ENCODE measurements at regions not wholly inside any gene's neighbourhood (a gene's known extent, or its start where the extent isn't known, plus 50 kb on each side); places are given as distances from the start of the nearest gene placed in this dataset.
A peak's percentile ranks its signal among the peaks of the same experiment; 100 is the strongest.

GRCh38 chr9:13707612-13708576, 428.4 kb upstream of the MPDZ start:
- H3K27me3 Mint-ChIP-seq (ENCODE audit: insufficient read depth) = no peaks in the 10 kb centered on the region
- peaks cover 17% of the 10 kb centered on the region for H3K4me1 Mint-ChIP-seq (ENCODE audit: low read depth)
- no peaks in the 10 kb centered on the region for H3K9me3 Mint-ChIP-seq
- no peak overlapping the region for H3K4me3 Mint-ChIP-seq
- no peaks in the 10 kb centered on the region for H3K36me3 Mint-ChIP-seq (ENCODE audit: low read depth)
- no peak overlapping the region for H3K27ac Mint-ChIP-seq
- no peak for TF ChIP-seq CTCF (IDR thresholded peaks at IDR 0.05)
- DNase-seq = no peak

- Mint-ChIP-seq H3K36me3 (ENCODE audit: low read depth) (no peaks in the 10 kb centered on the region), H3K4me1 (ENCODE audit: low read depth) (peaks cover 17% of the 10 kb centered on the region), H3K4me3 (0 out of 2 replicates have a peak overlapping the region, but pooled peaks have one; percentile 13), H3K27ac (0 out of 2 replicates have a peak overlapping the region, but pooled peaks have one; percentile 15), H3K9me3 (no peaks in the 10 kb centered on the region), H3K27me3 (ENCODE audit: insufficient read depth) (no peaks in the 10 kb centered on the region)
- peak; percentile 11 for DNase-seq
- no peak for TF ChIP-seq CTCF (IDR thresholded peaks at IDR 0.05)
These were observed 426.4 kb upstream of the MPDZ start for GRCh38 chr9:13705918-13706317.

- TF ChIP-seq CTCF (IDR thresholded peaks at IDR 0.05) = no peak
- Mint-ChIP-seq H3K4me1 (ENCODE audit: low read depth) (peaks cover 17% of the 10 kb centered on the region), H3K27ac (0 out of 2 replicates have a peak overlapping the region, but pooled peaks have one; percentile 33)
These were observed 425.9 kb upstream of the MPDZ start for GRCh38 chr9:13705373-13705772.

GRCh38 chr9:13690595-13690994, 411.1 kb upstream of the MPDZ start:
- Mint-ChIP-seq H3K9me3 (no peaks in the 10 kb centered on the region), H3K36me3 (ENCODE audit: low read depth) (no peaks in the 10 kb centered on the region), H3K27ac (no peak overlapping the region)

More at GRCh38 chr9:13705373-13705772, 425.9 kb upstream of the MPDZ start:
- H3K9me3 Mint-ChIP-seq = no peaks in the 10 kb centered on the region
- H3K36me3 Mint-ChIP-seq (ENCODE audit: low read depth) = no peaks in the 10 kb centered on the region
- peaks cover 2% of the 10 kb centered on the region for H3K27me3 Mint-ChIP-seq (ENCODE audit: insufficient read depth)
- peak; percentile 15 for DNase-seq
- 0 out of 2 replicates have a peak overlapping the region, but pooled peaks have one; percentile 13 for H3K4me3 Mint-ChIP-seq

GRCh38 chr9:13689925-13690324, 410.4 kb upstream of the MPDZ start:
- Mint-ChIP-seq H3K27ac (no peak overlapping the region), H3K9me3 (no peaks in the 10 kb centered on the region), H3K4me1 (ENCODE audit: low read depth) (peaks cover 6% of the 10 kb centered on the region; the same call in 1 of the 2 replicates), H3K36me3 (ENCODE audit: low read depth) (no peaks in the 10 kb centered on the region), H3K27me3 (ENCODE audit: insufficient read depth) (no peaks in the 10 kb centered on the region), H3K4me3 (no peak overlapping the region)
- no peak for DNase-seq
- no peak for TF ChIP-seq CTCF (IDR thresholded peaks at IDR 0.05)

More at GRCh38 chr9:13690595-13690994, 411.1 kb upstream of the MPDZ start:
- H3K4me1 Mint-ChIP-seq (ENCODE audit: low read depth) = peaks cover 6% of the 10 kb centered on the region; the same call in 1 of the 2 replicates
- no peak for TF ChIP-seq CTCF (IDR thresholded peaks at IDR 0.05)
- no peak for DNase-seq
- H3K27me3 Mint-ChIP-seq (ENCODE audit: insufficient read depth) = no peaks in the 10 kb centered on the region
- H3K4me3 Mint-ChIP-seq = no peak overlapping the region
